GM18868 (cell line): ENCODE measurements at regions not wholly inside any gene's neighbourhood (a gene's known extent, or its start where the extent isn't known, plus 50 kb on each side); places are given as distances from the start of the nearest gene placed in this dataset.

ENCODE experiments used
- ATAC-seq: cut with Tn5 transposase; IDR thresholded peaks from one replicate; pipeline ENCODE4 v1.9.1; 2021; ENCODE audit warnings: mild to moderate bottlenecking, moderate library complexity; ENCODE audit not compliant: unreplicated experiment

GRCh38 chr3:177992993-177993970 is 543.0 kb upstream of the KCNMB2 start:
- no peak for ATAC-seq

GRCh38 chr3:177994976-177995375 is 541.3 kb upstream of the KCNMB2 start:
- no peak for ATAC-seq

- ATAC-seq = no peak
Observed at GRCh38 chr3:177995381-177996085, 540.7 kb upstream of the KCNMB2 start.

DNA sequence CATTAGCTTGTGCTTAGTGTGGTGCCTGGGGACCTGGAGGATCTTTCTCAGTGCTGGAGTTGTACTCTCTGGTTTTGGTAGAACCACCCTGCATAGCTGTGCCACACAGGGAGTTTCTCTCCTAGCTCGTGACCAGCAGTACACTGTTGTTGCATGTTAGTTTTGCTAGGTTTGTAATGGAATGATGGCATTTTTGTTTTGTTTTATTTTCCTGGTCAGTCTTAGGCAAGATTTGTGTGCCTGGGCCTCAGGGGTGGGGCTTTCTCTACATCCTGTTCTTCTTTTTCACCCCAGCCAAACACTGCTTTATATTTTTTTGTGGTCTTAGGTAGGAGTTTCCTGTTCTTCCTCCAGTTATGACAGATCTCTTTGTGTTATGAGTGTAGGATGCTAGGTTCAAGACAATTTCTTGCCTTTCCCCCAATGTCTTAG is 534.5 kb upstream of the KCNMB2 start:
- peak; percentile 80 for ATAC-seq

DNA sequence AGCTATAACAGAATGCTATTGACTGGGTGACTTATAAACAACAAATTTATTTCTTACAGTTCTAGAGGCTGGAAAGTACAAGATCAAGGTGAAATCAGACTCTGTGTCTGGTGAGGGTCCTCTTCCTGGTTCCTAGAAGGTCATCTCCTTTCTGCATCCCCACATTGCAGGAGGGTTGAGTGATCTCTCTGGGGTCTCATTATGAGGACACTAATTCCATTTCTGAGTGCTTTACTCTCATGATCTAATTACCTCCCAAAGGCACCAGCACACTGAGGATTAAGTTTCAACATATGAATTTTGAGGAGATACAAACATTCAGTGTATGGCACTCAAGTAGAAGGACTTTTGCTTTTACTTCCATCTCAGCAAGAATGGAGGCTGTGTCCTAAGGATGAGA is 534.1 kb upstream of the KCNMB2 start:
- ATAC-seq = no peak

- ATAC-seq = no peak
Observed at GRCh38 chr3:178003756-178004155, 532.5 kb upstream of the KCNMB2 start.

DNA sequence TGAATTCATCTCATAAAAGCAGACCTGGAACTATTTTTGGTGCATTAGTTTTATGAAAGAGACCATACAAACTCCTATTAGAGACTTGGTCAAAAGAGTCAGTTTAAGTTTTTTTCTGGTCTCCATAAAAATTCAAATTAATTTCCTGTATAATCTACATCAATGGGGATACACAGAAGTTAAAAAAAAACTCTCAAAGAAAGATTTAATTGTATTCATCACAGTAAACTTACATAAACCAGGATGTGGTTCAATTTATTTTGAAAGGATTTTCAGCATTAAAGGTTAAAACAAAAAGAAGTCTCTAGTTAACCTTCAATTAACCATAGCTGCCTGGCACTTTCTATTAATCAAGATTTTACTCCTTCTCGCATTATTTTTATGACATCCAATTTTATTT is 530.3 kb upstream of the KCNMB2 start:
- ATAC-seq = no peak

DNA sequence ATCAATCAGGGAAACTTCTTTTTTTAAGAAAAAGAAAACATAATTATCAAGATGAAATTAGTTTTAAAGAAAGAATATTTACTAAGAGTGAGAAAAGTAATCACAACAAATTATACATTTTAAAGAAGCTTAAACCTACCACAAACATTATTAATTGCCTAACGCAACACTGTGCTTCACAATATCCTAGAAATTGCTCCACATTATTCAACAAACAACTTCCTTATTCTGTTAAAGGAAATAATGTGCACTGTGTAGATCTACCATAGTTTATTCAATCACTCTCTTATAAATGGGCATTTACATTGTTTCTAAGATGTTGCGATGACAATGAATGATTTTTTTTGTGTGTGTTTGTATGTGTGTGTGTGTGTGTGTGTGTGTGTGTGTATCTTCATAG is 525.9 kb upstream of the KCNMB2 start:
- no peak for ATAC-seq

DNA sequence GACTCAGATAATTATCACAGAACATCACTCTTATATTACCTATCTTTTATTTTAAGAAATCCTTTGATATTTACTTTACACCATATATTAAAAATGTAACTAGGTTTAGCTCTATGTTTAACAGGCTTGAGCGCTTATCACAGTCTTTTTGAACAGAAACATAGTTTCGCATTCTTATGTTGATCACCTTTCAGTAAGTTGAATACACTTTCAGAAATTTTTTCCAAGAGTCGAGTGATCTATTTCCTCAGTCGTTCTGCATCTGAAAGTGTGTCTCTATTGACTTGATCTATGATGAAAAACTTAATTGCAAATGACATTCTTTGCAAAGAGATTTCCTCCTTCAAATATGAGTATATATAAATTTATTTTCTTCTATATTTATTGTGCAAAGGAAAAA is 516.6 kb upstream of the KCNMB2 start:
- ATAC-seq = no peak

DNA sequence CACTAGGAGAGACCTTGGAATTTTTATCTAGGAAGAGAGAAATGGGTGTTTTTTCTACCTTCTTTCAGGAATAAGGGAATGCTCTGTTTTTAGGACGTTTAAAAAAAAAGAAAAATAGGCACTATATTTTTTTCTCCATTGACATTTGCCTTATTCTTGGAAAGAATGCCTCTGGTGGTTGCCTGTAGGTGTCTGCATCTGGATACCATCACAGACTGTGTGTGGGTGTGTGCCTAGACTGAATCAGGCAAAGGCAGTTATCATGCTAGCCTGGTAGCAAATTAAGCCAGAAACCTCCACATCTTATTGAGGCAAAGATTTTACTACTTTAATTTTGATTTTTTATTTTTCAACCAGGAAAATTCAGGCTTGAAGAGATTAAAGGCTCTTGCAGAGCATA is 513.6 kb upstream of the KCNMB2 start:
- no peak for ATAC-seq

DNA sequence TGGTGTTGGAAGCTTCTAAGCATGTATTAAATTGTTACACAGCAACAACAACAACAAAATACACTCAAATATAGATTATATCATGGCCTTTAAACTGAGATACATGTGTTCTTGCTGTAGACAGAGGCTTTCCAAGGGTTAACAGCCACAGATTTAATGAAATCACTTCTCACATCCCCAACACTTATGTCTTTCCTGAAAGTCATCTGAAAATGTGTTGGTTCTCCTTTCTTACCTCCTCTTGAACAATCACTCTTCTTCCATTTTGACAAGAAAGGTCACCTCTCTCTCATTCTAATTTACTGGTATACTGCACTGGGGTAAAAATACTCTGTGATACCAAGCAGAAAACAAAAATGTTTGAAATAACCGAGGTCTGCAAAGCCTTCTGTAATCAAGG is 507.3 kb upstream of the KCNMB2 start:
- no peak for ATAC-seq

DNA sequence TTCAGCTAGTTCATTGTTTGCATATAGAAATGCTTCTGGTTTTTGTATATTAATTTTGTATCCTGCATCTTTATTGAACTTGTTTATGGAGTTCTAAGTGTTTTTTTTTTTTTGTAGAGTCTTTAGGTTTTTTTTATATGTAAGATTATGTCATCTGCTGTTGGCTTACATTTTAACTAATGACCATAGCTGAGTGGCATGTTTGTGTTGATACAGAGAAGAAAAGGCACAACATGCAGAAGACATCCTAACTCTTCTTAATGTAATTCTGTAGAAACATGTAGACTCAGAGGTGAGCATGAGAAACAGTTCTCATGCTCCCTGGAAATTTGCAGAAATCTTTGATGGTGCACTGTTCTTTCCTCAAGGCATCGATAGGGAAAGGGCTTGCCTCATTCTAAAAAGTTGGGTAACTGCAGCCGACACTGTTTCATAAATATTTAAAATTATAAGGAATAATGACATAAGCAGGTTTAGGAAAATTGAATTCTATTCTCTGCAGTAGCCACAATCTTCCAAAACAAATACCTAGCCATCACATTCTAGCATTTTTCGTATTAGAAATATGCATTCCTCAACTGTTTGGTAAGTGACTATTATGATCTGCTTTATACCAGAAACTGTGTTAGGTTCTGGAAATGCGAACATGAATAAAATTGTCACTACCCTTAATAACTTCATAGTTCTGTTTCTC is 499.6 kb upstream of the KCNMB2 start:
- ATAC-seq = no peak

GRCh38 chr3:178041931-178042330 is 494.3 kb upstream of the KCNMB2 start:
- no peak for ATAC-seq

- ATAC-seq = no peak
Observed at GRCh38 chr3:178042376-178042775, 493.9 kb upstream of the KCNMB2 start.

- no peak for ATAC-seq
Observed at GRCh38 chr3:178043084-178043483, 493.2 kb upstream of the KCNMB2 start.

DNA sequence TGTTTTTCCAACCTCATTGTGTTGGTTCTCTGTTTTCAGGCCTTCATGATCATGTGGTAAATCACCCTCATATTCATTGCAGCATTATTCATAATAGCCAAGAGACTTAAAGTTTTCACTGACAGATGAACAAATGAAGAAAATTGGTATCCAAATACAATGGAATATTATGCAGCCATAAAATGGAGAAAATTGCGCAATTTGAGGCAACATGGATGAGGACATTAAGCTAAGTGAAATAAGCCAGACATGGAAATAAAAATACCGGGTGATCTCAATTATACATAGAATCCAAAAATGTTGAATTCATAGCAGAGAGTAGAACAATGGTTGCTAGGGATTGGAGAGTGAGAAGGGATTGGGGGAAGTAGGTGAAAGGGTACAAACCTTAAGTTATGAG is 491.9 kb upstream of the KCNMB2 start:
- no peak for ATAC-seq

DNA sequence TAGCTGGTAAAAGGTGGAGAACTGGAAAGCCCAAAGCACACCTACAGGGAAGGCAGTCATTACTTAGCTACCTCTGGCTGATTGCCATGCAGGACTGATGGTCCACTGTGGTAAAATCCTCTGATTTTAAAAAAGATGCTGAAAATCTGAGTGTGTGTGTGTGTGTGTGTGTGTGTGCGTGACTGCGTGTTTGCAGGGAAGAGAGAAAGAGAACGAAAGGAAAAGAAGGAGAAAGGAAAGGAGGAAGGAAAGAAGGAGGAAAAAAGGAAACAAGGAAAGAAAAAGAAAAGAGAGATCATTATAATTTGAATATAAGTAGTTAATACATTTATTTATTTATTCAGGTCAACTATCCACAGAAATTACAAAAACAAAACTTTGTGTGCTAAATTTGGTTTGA is 488.7 kb upstream of the KCNMB2 start:
- no peak for ATAC-seq

DNA sequence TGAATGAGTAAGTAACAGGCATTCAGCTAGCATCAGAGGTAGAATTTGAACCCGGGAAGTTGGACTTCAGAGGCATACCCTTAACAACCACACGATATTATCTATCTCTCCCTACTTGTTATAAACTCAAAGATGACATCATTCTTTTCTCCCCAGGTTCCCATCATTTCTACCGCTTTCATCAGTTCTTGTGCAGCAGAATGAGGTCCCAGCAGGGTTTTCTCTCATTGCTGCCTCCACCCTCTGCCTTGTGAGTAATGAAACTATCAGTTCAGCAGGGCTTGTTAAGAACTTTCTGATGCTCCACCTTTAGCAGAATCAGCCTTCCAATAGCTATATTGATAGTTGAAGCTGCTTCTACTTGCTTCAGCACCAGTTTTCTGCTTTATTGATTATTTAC is 487.5 kb upstream of the KCNMB2 start:
- ATAC-seq = no peak

DNA sequence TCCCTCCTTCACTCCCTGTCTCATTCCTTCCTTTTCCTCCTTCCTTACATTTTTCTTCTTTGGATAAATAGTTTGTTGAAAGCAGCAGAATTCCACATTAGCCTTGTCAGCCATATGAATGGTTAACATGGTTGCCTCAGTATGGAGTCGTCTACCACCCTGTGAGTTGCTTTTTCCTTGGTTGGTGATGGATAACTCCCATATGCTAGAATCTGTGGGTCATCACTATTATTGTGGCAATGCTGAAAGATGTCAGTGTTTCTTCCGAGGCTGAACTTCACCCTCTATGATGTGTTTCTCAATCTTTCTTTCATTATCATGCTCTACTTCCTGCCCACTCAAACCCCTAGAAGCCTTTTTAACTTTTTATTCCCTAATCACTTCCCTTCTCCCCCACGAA is 481.8 kb upstream of the KCNMB2 start:
- no peak for ATAC-seq

DNA sequence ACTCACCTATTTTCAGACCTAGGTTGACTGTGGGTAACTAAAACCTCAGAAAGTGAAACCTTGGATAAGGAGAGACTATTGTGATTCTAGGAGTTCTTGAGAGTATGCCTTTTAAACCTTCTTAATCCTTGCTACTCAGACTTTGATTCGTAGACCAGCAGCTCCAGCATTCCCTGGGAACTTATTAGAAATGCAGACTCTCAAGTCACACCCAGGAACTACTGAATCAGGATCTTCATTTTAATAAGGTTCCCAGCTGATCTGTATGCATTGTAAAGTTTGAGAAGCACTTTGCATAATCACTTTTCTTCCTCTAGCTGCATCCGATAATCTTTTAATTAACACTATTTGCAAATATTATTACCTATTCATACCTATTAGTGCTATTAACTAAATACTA is 480.3 kb upstream of the KCNMB2 start:
- ATAC-seq = no peak

DNA sequence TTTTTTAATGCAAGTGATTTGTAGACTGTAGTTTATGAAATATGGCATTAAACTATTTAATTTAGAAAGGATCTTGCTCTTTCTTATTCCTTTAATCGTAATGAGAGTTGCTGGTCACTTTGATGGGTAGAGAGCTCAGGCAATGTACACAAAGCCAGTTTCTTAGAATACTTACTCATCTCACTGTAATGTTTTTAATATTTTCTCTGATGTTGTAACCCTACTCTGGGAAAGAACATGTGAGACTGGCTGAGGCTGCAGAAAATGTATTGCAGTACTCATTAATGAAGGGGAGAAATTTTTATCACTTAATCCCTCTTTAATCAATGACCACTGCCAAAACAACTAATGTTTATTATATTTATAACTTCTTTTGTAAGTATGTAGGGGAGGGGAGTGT is 479.4 kb upstream of the KCNMB2 start:
- ATAC-seq = no peak

GRCh38 chr3:178058629-178059028 is 477.6 kb upstream of the KCNMB2 start:
- no peak for ATAC-seq
